Transverse colon (tissue), 4 donors: ENCODE measurements at regions not wholly inside any gene's neighbourhood (a gene's known extent, or its start where the extent isn't known, plus 50 kb on each side); places are given as distances from the start of the nearest gene placed in this dataset.

ENCODE experiments used
- DNase-seq: peaks from one replicate; pipeline ENCODE4 v3.0.0-alpha.2; 2019
- H3K27ac ChIP-seq, 4 donors: fragments of 200-600 bp; sonication (generic); 2 replicates each; pipeline ENCODE4 v1.5.1; 2016 to 2018; ENCODE audit warnings: inconsistent platforms in 4 of 4
- H3K27me3 ChIP-seq: fragments of 200-600 bp; sonication (generic); 2 replicates; pipeline ENCODE4 v1.5.1; 2017; ENCODE audit warnings: inconsistent platforms
- H3K36me3 ChIP-seq, 4 donors: fragments of 200-600 bp; sonication (generic); 2 replicates each; pipeline ENCODE4 v1.5.1; 2017 to 2019; ENCODE audit warnings: inconsistent platforms in 4 of 4
- H3K4me1 ChIP-seq, 4 donors: fragments of 200-600 bp; sonication (generic); 2 replicates each; pipeline ENCODE4 v1.5.1; 2017 to 2020; ENCODE audit warnings: inconsistent platforms in 4 of 4
- H3K4me3 ChIP-seq, 4 donors: fragments of 200-600 bp; sonication (generic); 1 replicate in 1 of 4; 2 replicates in 3 of 4; pipeline versions ENCODE4 v1.5.1 to v1.6.1; 2017 to 2019; ENCODE audit warnings: inconsistent platforms in 4 of 4
- H3K9me3 ChIP-seq, 2 donors: fragments of 200-600 bp; sonication (generic); 2 replicates each; pipeline ENCODE4 v1.5.1; 2017 to 2019; ENCODE audit warnings: inconsistent platforms in 2 of 2
- CTCF ChIP-seq, 5 experiments: fragments of 200-600 bp in 3 of 5; fragments of 450-650 bp in 2 of 5; sonication (generic) in 3 of 5; IDR thresholded peaks; 1 replicate in 2 of 5; 2 replicates in 3 of 5; pipeline ENCODE4 v1.5.1; 2016 to 2017; ENCODE audit warnings: antibody characterized with exemption in 5 of 5, inconsistent platforms in 3 of 5, mild to moderate bottlenecking in 2 of 5, moderate library complexity in 1 of 5
- EP300 ChIP-seq: sonication (generic); formaldehyde crosslinking; IDR thresholded peaks from one replicate; pipeline ENCODE4 v1.6.1; 2017; ENCODE audit warnings: antibody characterized with exemption, low read depth
- POLR2A ChIP-seq: fragments of 450-650 bp; IDR thresholded peaks from one replicate; pipeline ENCODE4 v1.6.1; 2016; ENCODE audit warnings: antibody characterized with exemption, mild to moderate bottlenecking, moderate library complexity
- POLR2AphosphoS5 ChIP-seq, 3 donors: sonication (generic); formaldehyde crosslinking; IDR thresholded peaks; one replicate each; pipeline ENCODE4 v1.6.1; 2016; ENCODE audit warnings: antibody characterized with exemption in 3 of 3
- WGBS, 2 donors: methylation state at CpG; one replicate each; pipeline ENCODE4 v1.1.5; 2018; ENCODE audit warnings: low coverage in 1 of 2; 5-methylcytosine and 5-hydroxymethylcytosine counted together
- in situ Hi-C, 4 donors: fragments of 200-750 bp; cut with MboI; loops; one replicate each; pipeline versions ENCODE4 v1.15.0 to v1.15.1; 2017; ENCODE audit warnings: low sequenced_read_pairs in 3 of 4, low pct_ligation_motif_present in 1 of 4, low pct_unique_long_range_greater_than_20kb in 1 of 4
- intact Hi-C: fragments of 100-400 bp; cut with DNase I; formaldehyde crosslinking; loops from one replicate; pipeline ENCODE4 v1.15.1; 2023; ENCODE audit warnings: low total_unique reads

GRCh38 chr6:43912116-43912577, 142.1 kb downstream of the VEGFA start:
- Histone ChIP-seq H3K4me3 (no peak overlapping the region), H3K27ac (no peak overlapping the region)

GRCh38 chr6:43911354-43912115, 141.5 kb downstream of the VEGFA start:
- H3K27me3 ChIP-seq: no peaks in the 10 kb centered on the region
- in situ Hi-C loops (no loop called here), intact Hi-C loops (no loop called here)
- H3K4me3 ChIP-seq: no peak overlapping the region
- DNase-seq: no peak
- 53 to 60% methylated on average over 2 to 8 of the region's 8 CpGs for WGBS, 2 donors
- H3K36me3 ChIP-seq: no peaks in the 10 kb centered on the region
- H3K4me1 ChIP-seq: peaks cover 0 to 27% (median 10%) of the 10 kb centered on the region in 4 donors
- H3K9me3 ChIP-seq: no peaks in the 10 kb centered on the region
- no peak overlapping the region for H3K27ac ChIP-seq
- no peak for TF ChIP-seq EP300
- TF ChIP-seq CTCF (IDR thresholded peaks at IDR 0.05): no peak
- no peak for TF ChIP-seq POLR2A
- no peak for TF ChIP-seq POLR2AphosphoS5 (IDR thresholded peaks at IDR 0.05)

More at GRCh38 chr6:43912116-43912577, 142.1 kb downstream of the VEGFA start:
- TF ChIP-seq POLR2A (no peak), POLR2AphosphoS5 (IDR thresholded peaks at IDR 0.05) (no peak), CTCF (IDR thresholded peaks at IDR 0.05) (no peak), EP300 (no peak)
- in situ Hi-C loops: no loop called here
- intact Hi-C loops: no loop called here
- H3K4me1 ChIP-seq: peaks cover 4 to 33% (median 13%) of the 10 kb centered on the region in 4 donors
- no peaks in the 10 kb centered on the region for H3K27me3 ChIP-seq
- DNase-seq: no peak
- H3K9me3 ChIP-seq: no peaks in the 10 kb centered on the region
- no peaks in the 10 kb centered on the region for H3K36me3 ChIP-seq
- WGBS, 2 donors: 70 to 72% methylated on average over 4 to 7 of the region's 7 CpGs

GRCh38 chr6:43910638-43911353, 140.8 kb downstream of the VEGFA start:
- no peak overlapping the region for H3K4me3 ChIP-seq
- in situ Hi-C loops: no loop called here
- H3K27me3 ChIP-seq: no peaks in the 10 kb centered on the region
- 60 to 66% methylated on average over 2 to 6 of the region's 6 CpGs for WGBS, 2 donors
- TF ChIP-seq CTCF (IDR thresholded peaks at IDR 0.05): no peak
- TF ChIP-seq EP300: no peak
- TF ChIP-seq POLR2A: no peak
- TF ChIP-seq POLR2AphosphoS5 (IDR thresholded peaks at IDR 0.05): no peak
- no peak overlapping the region for H3K27ac ChIP-seq
- intact Hi-C loops: no loop called here
- no peaks in the 10 kb centered on the region for H3K9me3 ChIP-seq
- no peaks in the 10 kb centered on the region for H3K36me3 ChIP-seq
- H3K4me1 ChIP-seq: peaks cover 0 to 20% (median 4%) of the 10 kb centered on the region in 4 donors
- no peak for DNase-seq

GRCh38 chr6:43910149-43910637, 140.2 kb downstream of the VEGFA start:
- H3K4me3 ChIP-seq: no peak overlapping the region
- no peaks in the 10 kb centered on the region for H3K36me3 ChIP-seq
- H3K4me1 ChIP-seq: peaks cover 0 to 18% (median 4%) of the 10 kb centered on the region in 4 donors
- H3K9me3 ChIP-seq: no peaks in the 10 kb centered on the region
- intact Hi-C loops (no loop called here), in situ Hi-C loops (no loop called here)
- TF ChIP-seq POLR2AphosphoS5 (IDR thresholded peaks at IDR 0.05) (no peak), CTCF (IDR thresholded peaks at IDR 0.05) (no peak), POLR2A (no peak), EP300 (no peak)
- no peak overlapping the region for H3K27ac ChIP-seq
- no peak for DNase-seq
- WGBS, 2 donors: 91 to 98% methylated on average over 1 of the region's 1 CpG
- H3K27me3 ChIP-seq: no peaks in the 10 kb centered on the region
